OCI-LY3 (cell line): ENCODE measurements at regions not wholly inside any gene's neighbourhood (a gene's known extent, or its start where the extent isn't known, plus 50 kb on each side); places are given as distances from the start of the nearest gene placed in this dataset.

ENCODE experiments used
- EZH2phosphoT487 ChIP-seq: fragments of 200-600 bp; shearing (Covaris generic); IDR thresholded peaks from 2 replicates; pipeline ENCODE4 v1.6.1; 2018; ENCODE audit warnings: antibody characterized with exemption, mixed run types, low read depth
- TF ChIP-seq, protein P1 (sequence below): fragments of 200-600, 300-600 bp; sonication (generic); IDR thresholded peaks from 2 replicates; pipeline ENCODE4 v1.5.1; 2014; ENCODE audit warnings: antibody characterized with exemption, low read length, low read depth

DNA sequence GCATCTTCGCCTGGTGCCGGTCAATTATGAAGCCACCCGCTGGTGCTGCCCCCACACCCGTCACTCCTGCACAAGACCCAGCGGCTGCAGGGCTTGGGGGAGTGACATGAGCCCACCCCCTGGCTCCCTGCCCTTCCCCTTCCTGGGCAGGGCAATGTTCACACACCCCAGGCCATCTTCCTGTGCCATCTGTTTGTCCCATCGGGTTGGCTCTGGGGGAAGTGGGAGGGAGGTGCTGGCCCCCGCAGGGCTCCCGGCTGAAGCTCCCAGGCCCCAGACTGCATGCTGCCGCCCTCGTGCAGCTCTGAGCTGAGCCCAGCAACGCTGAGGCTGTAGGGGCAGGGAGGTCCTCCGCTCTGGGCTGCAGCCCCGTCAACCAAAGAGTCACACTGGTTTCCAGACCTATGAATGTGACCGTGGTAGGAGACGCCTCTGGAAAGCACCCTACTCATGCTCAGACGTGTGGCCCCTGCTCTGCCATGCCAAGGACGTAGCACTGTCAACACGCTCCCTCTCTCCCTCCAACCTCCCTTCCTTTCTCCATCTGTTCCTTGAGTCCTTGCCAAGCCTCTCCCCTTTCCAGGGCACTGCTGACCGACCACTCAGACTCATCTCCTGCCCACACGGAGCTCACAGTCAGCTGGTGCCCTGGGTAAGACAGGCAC lies 140.4 kb downstream of the ENGASE start:
- TF ChIP-seq, protein P1, sequence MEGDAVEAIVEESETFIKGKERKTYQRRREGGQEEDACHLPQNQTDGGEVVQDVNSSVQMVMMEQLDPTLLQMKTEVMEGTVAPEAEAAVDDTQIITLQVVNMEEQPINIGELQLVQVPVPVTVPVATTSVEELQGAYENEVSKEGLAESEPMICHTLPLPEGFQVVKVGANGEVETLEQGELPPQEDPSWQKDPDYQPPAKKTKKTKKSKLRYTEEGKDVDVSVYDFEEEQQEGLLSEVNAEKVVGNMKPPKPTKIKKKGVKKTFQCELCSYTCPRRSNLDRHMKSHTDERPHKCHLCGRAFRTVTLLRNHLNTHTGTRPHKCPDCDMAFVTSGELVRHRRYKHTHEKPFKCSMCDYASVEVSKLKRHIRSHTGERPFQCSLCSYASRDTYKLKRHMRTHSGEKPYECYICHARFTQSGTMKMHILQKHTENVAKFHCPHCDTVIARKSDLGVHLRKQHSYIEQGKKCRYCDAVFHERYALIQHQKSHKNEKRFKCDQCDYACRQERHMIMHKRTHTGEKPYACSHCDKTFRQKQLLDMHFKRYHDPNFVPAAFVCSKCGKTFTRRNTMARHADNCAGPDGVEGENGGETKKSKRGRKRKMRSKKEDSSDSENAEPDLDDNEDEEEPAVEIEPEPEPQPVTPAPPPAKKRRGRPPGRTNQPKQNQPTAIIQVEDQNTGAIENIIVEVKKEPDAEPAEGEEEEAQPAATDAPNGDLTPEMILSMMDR: no peak
- TF ChIP-seq EZH2phosphoT487: no peak
